H9 (cell line): ENCODE measurements at regions not wholly inside any gene's neighbourhood (a gene's known extent, or its start where the extent isn't known, plus 50 kb on each side); places are given as distances from the start of the nearest gene placed in this dataset.

Experiments used
- DNase-seq: peaks from one replicate; pipeline ENCODE4 v3.0.0-alpha.2; 2017
- H2AFZ ChIP-seq: one replicate; pipeline ENCODE4 v1.6.1; 2013; ENCODE audit warnings: mild to moderate bottlenecking, low read length, control low read depth, moderate library complexity
- H2AK5ac ChIP-seq: 2 replicates; pipeline ENCODE4 v1.6.1; 2013; ENCODE audit warnings: low read length, control low read depth, mixed read lengths; ENCODE audit not compliant: insufficient read length
- H2BK120ac ChIP-seq: one replicate; pipeline ENCODE4 v1.6.1; 2013; ENCODE audit warnings: low read depth, mild to moderate bottlenecking, low read length, control low read depth, inconsistent platforms; ENCODE audit not compliant: poor library complexity, severe bottlenecking
- H2BK12ac ChIP-seq: 2 replicates; pipeline ENCODE4 v1.6.1; 2013; ENCODE audit warnings: low read length, control low read depth, mixed read lengths, low read depth; ENCODE audit not compliant: insufficient read length
- H2BK15ac ChIP-seq: 2 replicates; pipeline ENCODE4 v1.6.1; 2013; ENCODE audit warnings: low read depth, low read length, control low read depth
- H2BK20ac ChIP-seq: one replicate; pipeline ENCODE4 v1.6.1; 2013; ENCODE audit warnings: low read depth, mild to moderate bottlenecking, low read length, control low read depth, inconsistent platforms; ENCODE audit not compliant: poor library complexity, severe bottlenecking
- H2BK5ac ChIP-seq: 2 replicates; pipeline ENCODE4 v1.6.1; 2013; ENCODE audit warnings: low read length, control low read depth, mixed read lengths; ENCODE audit not compliant: insufficient read length
- H3K14ac ChIP-seq: 2 replicates; pipeline ENCODE4 v1.6.1; 2013; ENCODE audit warnings: low read length, control low read depth; ENCODE audit not compliant: insufficient read depth
- H3K18ac ChIP-seq: 2 replicates; pipeline ENCODE4 v1.6.1; 2013; ENCODE audit warnings: low read depth, mild to moderate bottlenecking, mixed read lengths, low read length, control low read depth; ENCODE audit not compliant: insufficient read length
- H3K23ac ChIP-seq: 2 replicates; pipeline ENCODE4 v1.6.1; 2013; ENCODE audit warnings: low read length, control low read depth, mixed read lengths, low read depth; ENCODE audit not compliant: insufficient read length
- H3K23me2 ChIP-seq: 2 replicates; pipeline ENCODE4 v1.6.1; 2013; ENCODE audit warnings: low read depth, mild to moderate bottlenecking, mixed read lengths, low read length, control low read depth; ENCODE audit not compliant: insufficient read length, poor library complexity, severe bottlenecking
- H3K27ac ChIP-seq: 2 replicates; pipeline ENCODE4 v1.5.1; 2013; ENCODE audit warnings: low read length, control low read depth, mixed read lengths, low read depth; ENCODE audit not compliant: insufficient read length
- H3K27me3 ChIP-seq: 2 replicates; pipeline ENCODE4 v1.6.1; 2013; ENCODE audit warnings: low read length, control low read depth, inconsistent platforms; ENCODE audit not compliant: insufficient read depth
- H3K4ac ChIP-seq: 2 replicates; pipeline ENCODE4 v1.6.1; 2013; ENCODE audit warnings: low read depth, mild to moderate bottlenecking, control low read depth, inconsistent platforms, low read length, moderate library complexity
- H3K4me1 ChIP-seq: 2 replicates; pipeline ENCODE4 v1.6.1; 2013; ENCODE audit warnings: low read length, control low read depth, inconsistent platforms; ENCODE audit not compliant: insufficient read depth
- H3K4me2 ChIP-seq: 2 replicates; pipeline ENCODE4 v1.6.1; 2013; ENCODE audit warnings: low read length, control low read depth, mixed read lengths; ENCODE audit not compliant: insufficient read length, insufficient read depth
- H3K56ac ChIP-seq: 2 replicates; pipeline ENCODE4 v1.6.1; 2013; ENCODE audit warnings: low read depth, mild to moderate bottlenecking, mixed read lengths, low read length, control low read depth; ENCODE audit not compliant: insufficient read length
- H3K79me1 ChIP-seq: 2 replicates; pipeline ENCODE4 v1.6.1; 2013; ENCODE audit warnings: low read depth, mild to moderate bottlenecking, moderate library complexity, low read length, control low read depth, inconsistent platforms; ENCODE audit not compliant: insufficient read depth, poor library complexity, severe bottlenecking
- H3K79me2 ChIP-seq: 2 replicates; pipeline ENCODE4 v1.6.1; 2013; ENCODE audit warnings: low read length, control low read depth, inconsistent platforms; ENCODE audit not compliant: insufficient read depth
- H3K9ac ChIP-seq: 2 replicates; pipeline ENCODE4 v1.6.1; 2013; ENCODE audit warnings: low read length, control low read depth, mixed read lengths; ENCODE audit not compliant: insufficient read length; ENCODE audit errors: extremely low read depth
- H3K9me3 ChIP-seq: one replicate; pipeline ENCODE4 v1.6.1; 2013; ENCODE audit warnings: low read depth, low read length, inconsistent platforms; ENCODE audit not compliant: control insufficient read depth
- H3T11ph ChIP-seq: one replicate; pipeline ENCODE4 v1.6.1; 2013; ENCODE audit warnings: mild to moderate bottlenecking, low read length, control low read depth, inconsistent platforms
- H4K20me1 ChIP-seq: one replicate; pipeline ENCODE4 v1.6.1; 2013; ENCODE audit not compliant: control insufficient read depth, insufficient read length, insufficient read depth
- H4K5ac ChIP-seq: 2 replicates; pipeline ENCODE4 v1.6.1; 2013; ENCODE audit warnings: low read depth, mild to moderate bottlenecking, mixed read lengths, low read length, control low read depth; ENCODE audit not compliant: insufficient read length
- H4K8ac ChIP-seq: replicated peaks from 2 replicates; pipeline ENCODE4 v1.6.1; 2013; ENCODE audit warnings: low read length, control low read depth, mixed read lengths, low read depth; ENCODE audit not compliant: insufficient read length
- H4K91ac ChIP-seq: 2 replicates; pipeline ENCODE4 v1.6.1; 2013; ENCODE audit warnings: low read depth, mild to moderate bottlenecking, moderate library complexity, mixed read lengths, low read length, control low read depth; ENCODE audit not compliant: insufficient read length
- H3K27ac Mint-ChIP-seq, 3 experiments: 2 replicates in 2 of 3; 3 replicates in 1 of 3; pipeline ENCODE4 v1.8.0; 2020 to 2021; ENCODE audit warnings: mixed read lengths in 3 of 3, mild to moderate bottlenecking in 1 of 3, moderate library complexity in 1 of 3
- H3K27me3 Mint-ChIP-seq: 2 replicates; pipeline ENCODE4 v1.8.0; 2021; ENCODE audit warnings: low read depth, mild to moderate bottlenecking, moderate library complexity, mixed read lengths
- H3K36me3 Mint-ChIP-seq, 3 experiments: 2 replicates in 2 of 3; 3 replicates in 1 of 3; pipeline ENCODE4 v1.8.0; 2020 to 2021; ENCODE audit warnings: low read depth in 3 of 3, mixed read lengths in 3 of 3; ENCODE audit not compliant: insufficient read depth in 1 of 3
- H3K4me1 Mint-ChIP-seq, 2 experiments: 2 replicates each; pipeline ENCODE4 v1.8.0; 2020; ENCODE audit warnings: mixed read lengths in 2 of 2
- H3K4me3 Mint-ChIP-seq, 2 experiments: 2 replicates in 1 of 2; 3 replicates in 1 of 2; pipeline ENCODE4 v1.8.0; 2020 to 2021; ENCODE audit warnings: mild to moderate bottlenecking in 2 of 2, mixed read lengths in 2 of 2, moderate library complexity in 1 of 2
- H3K9me3 Mint-ChIP-seq, 2 experiments: 2 replicates in 1 of 2; 3 replicates in 1 of 2; pipeline ENCODE4 v1.8.0; 2020; ENCODE audit warnings: mild to moderate bottlenecking in 2 of 2, mixed read lengths in 2 of 2, moderate library complexity in 1 of 2
- whole genome bisulfite sequencing: extraction: QIAGEN DNeasy Blood & Tissue Kit; methylation state at CpG from one replicate; pipeline ENCODE4 v1.1.7; 2013; ENCODE audit warnings: missing lambda C conversion rate, low lambda C conversion rate, mixed read lengths; ENCODE audit not compliant: insufficient read length; ENCODE audit errors: extremely low coverage; 5-methylcytosine and 5-hydroxymethylcytosine counted together
- TF ChIP-seq, protein P1 (sequence below): fragments of 200-600 bp; sonication (generic); conservative IDR thresholded peaks from 3 replicates; pipeline ENCODE4 v1.8.0; 2021; ENCODE audit warnings: antibody characterized with exemption, mild to moderate bottlenecking

GRCh38 chr4:111393781-111394180, 751.5 kb upstream of the FAM241A start:
- Histone ChIP-seq H4K5ac (no peak overlapping the region), H3K4me2 (no peak overlapping the region), H3K27ac (no peak overlapping the region), H4K91ac (no peak overlapping the region), H4K8ac (no peak overlapping the region), H3T11ph (no peak overlapping the region), H4K20me1 (no peaks in the 10 kb centered on the region), H2BK20ac (no peak overlapping the region), H2BK5ac (no peak overlapping the region), H3K23ac (no peak overlapping the region), H3K18ac (no peak overlapping the region), H3K79me2 (no peaks in the 10 kb centered on the region), H2BK12ac (no peak overlapping the region), H3K14ac (no peak overlapping the region), H3K9ac (no peak overlapping the region), H3K4me1 (no peaks in the 10 kb centered on the region), H3K27me3 (no peaks in the 10 kb centered on the region), H3K4ac (no peak overlapping the region), H3K79me1 (no peaks in the 10 kb centered on the region), H3K23me2 (no peaks in the 10 kb centered on the region), H2AFZ (no peak overlapping the region), H2AK5ac (no peak overlapping the region), H3K9me3 (no peaks in the 10 kb centered on the region), H2BK15ac (no peak overlapping the region), H2BK120ac (no peak overlapping the region), H3K56ac (no peak overlapping the region)
- no peak for DNase-seq
- Mint-ChIP-seq H3K36me3 (no peaks in the 10 kb centered on the region), H3K9me3 (peaks cover 2 to 4% of the 10 kb centered on the region in 2 experiments; a peak in 2 of 5 replicates), H3K27ac (no peak overlapping the region), H3K4me1 (no peaks in the 10 kb centered on the region), H3K4me3 (no peak overlapping the region), H3K27me3 (no peaks in the 10 kb centered on the region)
- TF ChIP-seq, protein P1, sequence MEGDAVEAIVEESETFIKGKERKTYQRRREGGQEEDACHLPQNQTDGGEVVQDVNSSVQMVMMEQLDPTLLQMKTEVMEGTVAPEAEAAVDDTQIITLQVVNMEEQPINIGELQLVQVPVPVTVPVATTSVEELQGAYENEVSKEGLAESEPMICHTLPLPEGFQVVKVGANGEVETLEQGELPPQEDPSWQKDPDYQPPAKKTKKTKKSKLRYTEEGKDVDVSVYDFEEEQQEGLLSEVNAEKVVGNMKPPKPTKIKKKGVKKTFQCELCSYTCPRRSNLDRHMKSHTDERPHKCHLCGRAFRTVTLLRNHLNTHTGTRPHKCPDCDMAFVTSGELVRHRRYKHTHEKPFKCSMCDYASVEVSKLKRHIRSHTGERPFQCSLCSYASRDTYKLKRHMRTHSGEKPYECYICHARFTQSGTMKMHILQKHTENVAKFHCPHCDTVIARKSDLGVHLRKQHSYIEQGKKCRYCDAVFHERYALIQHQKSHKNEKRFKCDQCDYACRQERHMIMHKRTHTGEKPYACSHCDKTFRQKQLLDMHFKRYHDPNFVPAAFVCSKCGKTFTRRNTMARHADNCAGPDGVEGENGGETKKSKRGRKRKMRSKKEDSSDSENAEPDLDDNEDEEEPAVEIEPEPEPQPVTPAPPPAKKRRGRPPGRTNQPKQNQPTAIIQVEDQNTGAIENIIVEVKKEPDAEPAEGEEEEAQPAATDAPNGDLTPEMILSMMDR = no peak
- no CpG with 5 or more reads among the region's 1 CpG for WGBS
